MM.1S (cell line): ENCODE measurements at regions not wholly inside any gene's neighbourhood (a gene's known extent, or its start where the extent isn't known, plus 50 kb on each side); places are given as distances from the start of the nearest gene placed in this dataset.

ENCODE experiments used
- DNase-seq: peaks from one replicate; pipeline ENCODE4 v3.0.0-alpha.2; 2015
- H2AFZ ChIP-seq: fragments of 300-600 bp; sonication (generic); 2 replicates; pipeline ENCODE4 v1.6.0; 2016; ENCODE audit warnings: antibody characterized with exemption, low read length
- H3F3A ChIP-seq: fragments of 300-600 bp; sonication (generic); 2 replicates; pipeline ENCODE4 v1.6.1; 2016; ENCODE audit warnings: mild to moderate bottlenecking, antibody characterized with exemption, low read length, moderate library complexity, mixed read lengths; ENCODE audit not compliant: insufficient read depth
- H3K27ac ChIP-seq: fragments of 300-600 bp; sonication (generic); 2 replicates; pipeline ENCODE4 v1.5.1; 2016; ENCODE audit warnings: mild to moderate bottlenecking, low read length
- H3K27me3 ChIP-seq: fragments of 300-600 bp; sonication (generic); replicated peaks from 2 replicates; pipeline ENCODE4 v1.6.0; 2016; ENCODE audit warnings: low read length; ENCODE audit not compliant: insufficient read depth
- H3K36me3 ChIP-seq: fragments of 300-600 bp; sonication (generic); replicated peaks from 2 replicates; pipeline ENCODE4 v1.6.1; 2016; ENCODE audit warnings: mild to moderate bottlenecking, low read length, mixed read lengths; ENCODE audit not compliant: insufficient read depth
- H3K4me1 ChIP-seq: fragments of 300-600 bp; sonication (generic); 2 replicates; pipeline ENCODE4 v1.6.1; 2016; ENCODE audit warnings: low read length, mixed read lengths
- H3K4me2 ChIP-seq: fragments of 300-600 bp; sonication (generic); 2 replicates; pipeline ENCODE4 v1.6.0; 2016; ENCODE audit warnings: low read depth, low read length
- H3K4me3 ChIP-seq: fragments of 300-600 bp; sonication (generic); 2 replicates; pipeline ENCODE4 v1.5.1; 2016; ENCODE audit warnings: low read length, mixed read lengths
- H3K79me2 ChIP-seq: fragments of 300-600 bp; sonication (generic); 2 replicates; pipeline ENCODE4 v1.6.1; 2016; ENCODE audit warnings: mixed run types, low read length, mixed read lengths
- H3K9ac ChIP-seq: fragments of 300-600 bp; sonication (generic); 2 replicates; pipeline ENCODE4 v1.6.1; 2016; ENCODE audit warnings: low read length, mixed read lengths
- H3K9me2 ChIP-seq: fragments of 300-600 bp; sonication (generic); replicated peaks from 2 replicates; pipeline ENCODE4 v1.6.1; 2016; ENCODE audit warnings: mild to moderate bottlenecking, low read length, mixed read lengths; ENCODE audit not compliant: insufficient read depth
- H3K9me3 ChIP-seq: fragments of 300-600 bp; sonication (generic); replicated peaks from 2 replicates; pipeline ENCODE4 v1.6.1; 2016; ENCODE audit warnings: mild to moderate bottlenecking, low read length, mixed read lengths; ENCODE audit not compliant: insufficient read depth
- H4K20me1 ChIP-seq: fragments of 300-600 bp; sonication (generic); 2 replicates; pipeline ENCODE4 v1.6.1; 2016; ENCODE audit warnings: mild to moderate bottlenecking, low read length, moderate library complexity, mixed read lengths; ENCODE audit not compliant: insufficient read depth
- CTCF ChIP-seq: fragments of 300-600 bp; sonication (generic); IDR thresholded peaks from 2 replicates; pipeline ENCODE4 v1.5.1; 2016; ENCODE audit warnings: antibody characterized with exemption, low read length, mixed read lengths
- EZH2 ChIP-seq: fragments of 300-600 bp; sonication (generic); optimal IDR thresholded peaks from 2 replicates; pipeline ENCODE3; 2017; ENCODE audit warnings: low read depth, mild to moderate bottlenecking, antibody characterized with exemption, low read length, mixed read lengths
- EZH2phosphoT487 ChIP-seq: fragments of 300-600 bp; sonication (generic); IDR thresholded peaks from 2 replicates; pipeline ENCODE4 v1.6.1; 2018; ENCODE audit warnings: antibody characterized with exemption, low read length

DNA sequence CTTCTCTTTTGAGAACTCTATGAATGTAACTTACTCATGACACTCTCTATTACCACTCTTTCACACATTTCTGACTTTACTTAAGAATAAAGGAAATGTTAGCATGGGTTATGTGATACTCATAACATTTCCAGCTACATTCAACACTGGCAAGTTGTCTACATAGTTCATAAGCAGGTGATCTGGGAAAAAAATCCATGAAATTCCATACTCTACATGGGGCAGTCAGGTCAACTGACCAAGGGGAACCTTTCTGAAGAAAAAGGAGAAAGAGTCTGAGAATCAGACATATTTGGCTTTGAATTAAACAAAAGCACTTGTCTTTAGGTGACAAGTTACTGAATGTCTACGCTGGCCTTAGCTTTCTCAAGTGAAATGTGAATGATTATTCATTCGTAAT lies 329.1 kb upstream of the ROBO1 start:
- H3F3A ChIP-seq, result no peaks in the 10 kb centered on the region
- no peaks in the 10 kb centered on the region for H3K79me2 ChIP-seq
- H3K9me3 ChIP-seq, result no peaks in the 10 kb centered on the region
- no peak overlapping the region for H3K9ac ChIP-seq
- H3K36me3 ChIP-seq, result no peaks in the 10 kb centered on the region
- H3K27me3 ChIP-seq, result no peaks in the 10 kb centered on the region
- no peak for TF ChIP-seq EZH2
- TF ChIP-seq EZH2phosphoT487, result no peak
- no peak for TF ChIP-seq CTCF
- no peaks in the 10 kb centered on the region for H3K4me1 ChIP-seq
- H3K9me2 ChIP-seq, result no peaks in the 10 kb centered on the region
- H3K4me3 ChIP-seq, result no peak overlapping the region
- H2AFZ ChIP-seq, result no peak overlapping the region
- DNase-seq, result no peak
- no peak overlapping the region for H3K4me2 ChIP-seq
- H3K27ac ChIP-seq, result no peak overlapping the region
- H4K20me1 ChIP-seq, result no peaks in the 10 kb centered on the region

DNA sequence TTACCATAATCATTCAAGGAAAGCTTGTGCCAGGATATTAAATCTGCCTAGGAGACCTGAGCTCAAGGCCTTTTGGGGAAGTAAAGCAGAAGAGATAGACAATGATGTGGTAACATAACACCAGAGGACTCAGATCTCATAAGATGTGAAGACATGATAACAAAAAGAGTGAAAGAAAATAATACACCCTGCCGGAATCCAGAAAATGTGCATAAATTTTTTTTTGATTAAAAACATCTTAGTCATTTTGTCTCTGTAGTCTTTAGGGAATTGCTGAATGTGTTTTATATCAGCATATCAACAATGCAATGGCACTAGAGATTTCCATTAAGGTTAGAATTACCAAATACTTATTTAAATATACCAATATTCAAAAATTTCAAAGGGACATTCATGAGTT lies 326.8 kb upstream of the ROBO1 start:
- Histone ChIP-seq H3K9me3 (no peaks in the 10 kb centered on the region), H4K20me1 (no peaks in the 10 kb centered on the region), H3F3A (no peaks in the 10 kb centered on the region), H3K27ac (no peak overlapping the region), H3K4me2 (no peak overlapping the region), H3K36me3 (no peaks in the 10 kb centered on the region), H2AFZ (no peak overlapping the region), H3K4me1 (no peaks in the 10 kb centered on the region), H3K9me2 (no peaks in the 10 kb centered on the region), H3K9ac (no peak overlapping the region), H3K27me3 (no peaks in the 10 kb centered on the region), H3K4me3 (no peak overlapping the region), H3K79me2 (no peaks in the 10 kb centered on the region)
- DNase-seq, result no peak
- no peak for TF ChIP-seq EZH2phosphoT487
- no peak for TF ChIP-seq EZH2
- no peak for TF ChIP-seq CTCF

- no peak for DNase-seq
- no peak overlapping the region for H3K4me3 ChIP-seq
Observed at GRCh38 chr3:80087767-80088166, 320.0 kb upstream of the ROBO1 start.

More at GRCh38 chr3:80087767-80088166, 320.0 kb upstream of the ROBO1 start:
- Histone ChIP-seq H4K20me1 (no peaks in the 10 kb centered on the region), H3K36me3 (no peaks in the 10 kb centered on the region), H3K4me2 (no peak overlapping the region), H3K79me2 (no peaks in the 10 kb centered on the region), H3K4me1 (no peaks in the 10 kb centered on the region), H3K9me3 (no peaks in the 10 kb centered on the region), H3K27ac (no peak overlapping the region), H2AFZ (no peak overlapping the region), H3F3A (no peaks in the 10 kb centered on the region), H3K27me3 (no peaks in the 10 kb centered on the region), H3K9ac (no peak overlapping the region), H3K9me2 (no peaks in the 10 kb centered on the region)
- TF ChIP-seq CTCF (no peak), EZH2phosphoT487 (no peak), EZH2 (no peak)
